ENCODE measurements at regions not wholly inside any gene's neighbourhood (a gene's known extent, or its start where the extent isn't known, plus 50 kb on each side); places are given as distances from the start of the nearest gene placed in this dataset.

GRCh38 chr2:41504532-41504931, 543.3 kb upstream of the PKDCC start:
- TF ChIP-seq CTCF (IDR thresholded peaks at IDR 0.05; ENCODE audit: insufficient read depth, low read length) (no peak), POLR2AphosphoS5 (IDR thresholded peaks at IDR 0.05; ENCODE audit: low read depth) (no peak)
- TF ChIP-seq, protein P1, sequence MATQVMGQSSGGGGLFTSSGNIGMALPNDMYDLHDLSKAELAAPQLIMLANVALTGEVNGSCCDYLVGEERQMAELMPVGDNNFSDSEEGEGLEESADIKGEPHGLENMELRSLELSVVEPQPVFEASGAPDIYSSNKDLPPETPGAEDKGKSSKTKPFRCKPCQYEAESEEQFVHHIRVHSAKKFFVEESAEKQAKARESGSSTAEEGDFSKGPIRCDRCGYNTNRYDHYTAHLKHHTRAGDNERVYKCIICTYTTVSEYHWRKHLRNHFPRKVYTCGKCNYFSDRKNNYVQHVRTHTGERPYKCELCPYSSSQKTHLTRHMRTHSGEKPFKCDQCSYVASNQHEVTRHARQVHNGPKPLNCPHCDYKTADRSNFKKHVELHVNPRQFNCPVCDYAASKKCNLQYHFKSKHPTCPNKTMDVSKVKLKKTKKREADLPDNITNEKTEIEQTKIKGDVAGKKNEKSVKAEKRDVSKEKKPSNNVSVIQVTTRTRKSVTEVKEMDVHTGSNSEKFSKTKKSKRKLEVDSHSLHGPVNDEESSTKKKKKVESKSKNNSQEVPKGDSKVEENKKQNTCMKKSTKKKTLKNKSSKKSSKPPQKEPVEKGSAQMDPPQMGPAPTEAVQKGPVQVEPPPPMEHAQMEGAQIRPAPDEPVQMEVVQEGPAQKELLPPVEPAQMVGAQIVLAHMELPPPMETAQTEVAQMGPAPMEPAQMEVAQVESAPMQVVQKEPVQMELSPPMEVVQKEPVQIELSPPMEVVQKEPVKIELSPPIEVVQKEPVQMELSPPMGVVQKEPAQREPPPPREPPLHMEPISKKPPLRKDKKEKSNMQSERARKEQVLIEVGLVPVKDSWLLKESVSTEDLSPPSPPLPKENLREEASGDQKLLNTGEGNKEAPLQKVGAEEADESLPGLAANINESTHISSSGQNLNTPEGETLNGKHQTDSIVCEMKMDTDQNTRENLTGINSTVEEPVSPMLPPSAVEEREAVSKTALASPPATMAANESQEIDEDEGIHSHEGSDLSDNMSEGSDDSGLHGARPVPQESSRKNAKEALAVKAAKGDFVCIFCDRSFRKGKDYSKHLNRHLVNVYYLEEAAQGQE (IDR thresholded peaks at IDR 0.05; ENCODE audit: insufficient replicate concordance, low read depth) = no peak

All from HL-60 (cell line).